Glutamatergic neuron (in vitro differentiated cells): ENCODE measurements at regions not wholly inside any gene's neighbourhood (a gene's known extent, or its start where the extent isn't known, plus 50 kb on each side); places are given as distances from the start of the nearest gene placed in this dataset.
"Not testable (repeated sequence)": the region's sequence is repeated elsewhere in the genome, so short reads cannot be mapped to it uniquely, and the experiment has no call there.

ENCODE experiments used
- DNase-seq: peaks from one replicate; pipeline ENCODE4 v3.0.0; 2022
- H3K27ac Mint-ChIP-seq: one replicate; pipeline ENCODE4 v1.8.0; 2020; ENCODE audit warnings: mild to moderate bottlenecking, mixed read lengths, inconsistent platforms; ENCODE audit not compliant: unreplicated experiment
- H3K27me3 Mint-ChIP-seq: one replicate; pipeline ENCODE4 v1.8.0; 2020; ENCODE audit warnings: mild to moderate bottlenecking, moderate library complexity, mixed read lengths, inconsistent platforms; ENCODE audit not compliant: unreplicated experiment
- H3K36me3 Mint-ChIP-seq: one replicate; pipeline ENCODE4 v1.8.0; 2020; ENCODE audit warnings: mild to moderate bottlenecking, mixed read lengths, inconsistent platforms; ENCODE audit not compliant: unreplicated experiment
- H3K4me1 Mint-ChIP-seq: one replicate; pipeline ENCODE4 v1.8.0; 2020; ENCODE audit warnings: mild to moderate bottlenecking, low read depth, mixed read lengths, inconsistent platforms; ENCODE audit not compliant: unreplicated experiment
- H3K4me3 Mint-ChIP-seq: one replicate; pipeline ENCODE4 v1.8.0; 2020; ENCODE audit warnings: mild to moderate bottlenecking, mixed read lengths, inconsistent platforms; ENCODE audit not compliant: unreplicated experiment
- H3K9me3 Mint-ChIP-seq: one replicate; pipeline ENCODE4 v1.8.0; 2020; ENCODE audit warnings: mild to moderate bottlenecking, moderate library complexity, mixed read lengths, inconsistent platforms; ENCODE audit not compliant: unreplicated experiment

GRCh38 chr2:91765018-91765754 lies 3073.7 kb downstream of the RPIA start:
- H3K36me3 Mint-ChIP-seq, H3K27me3 Mint-ChIP-seq, H3K4me1 Mint-ChIP-seq, H3K27ac Mint-ChIP-seq, H3K9me3 Mint-ChIP-seq, DNase-seq, H3K4me3 Mint-ChIP-seq: not testable (repeated sequence)

DNA sequence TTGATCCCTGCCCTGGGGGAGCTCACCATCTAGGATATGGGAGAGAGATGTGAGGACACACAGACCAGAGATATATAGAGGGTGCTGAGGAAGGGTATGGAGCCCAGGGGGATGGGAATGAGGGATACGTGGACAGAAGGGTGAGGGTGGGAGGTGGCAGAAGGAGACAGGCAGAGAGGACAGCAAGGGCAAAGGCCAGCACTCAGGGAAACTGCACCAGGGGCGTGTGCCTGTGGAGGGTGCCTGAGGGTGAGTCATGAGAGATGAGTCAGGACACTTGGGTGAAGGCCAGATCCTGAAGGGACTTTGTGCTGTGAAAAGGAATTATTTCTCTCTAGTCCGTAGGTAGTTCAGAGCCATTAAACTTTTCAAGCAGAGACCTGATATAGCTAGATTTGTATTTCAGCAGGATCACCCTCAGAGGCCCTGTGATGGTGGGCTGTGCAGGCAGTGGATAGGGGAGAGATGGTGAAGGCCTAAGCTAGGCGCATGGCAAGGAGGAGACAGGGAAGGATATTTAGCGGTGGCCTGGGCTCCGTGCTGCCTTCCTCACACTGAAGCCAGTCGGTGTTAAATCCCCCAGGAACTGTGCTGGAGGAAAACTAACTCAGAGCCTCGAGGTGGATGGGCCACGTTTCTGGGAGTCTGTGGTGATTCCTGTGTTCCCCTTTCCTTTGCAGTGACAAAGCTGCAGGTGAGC lies 3075.0 kb downstream of the RPIA start:
- H3K27ac Mint-ChIP-seq, H3K4me3 Mint-ChIP-seq, H3K4me1 Mint-ChIP-seq, H3K9me3 Mint-ChIP-seq, H3K27me3 Mint-ChIP-seq, H3K36me3 Mint-ChIP-seq, DNase-seq: not testable (repeated sequence)

- H3K4me1 Mint-ChIP-seq, H3K27ac Mint-ChIP-seq, H3K4me3 Mint-ChIP-seq, H3K27me3 Mint-ChIP-seq, H3K9me3 Mint-ChIP-seq, DNase-seq, H3K36me3 Mint-ChIP-seq: not testable (repeated sequence)
Measured at GRCh38 chr2:91768301-91768700, 3076.8 kb downstream of the RPIA start.

GRCh38 chr2:91768997-91769396 lies 3077.5 kb downstream of the RPIA start:
- not testable (repeated sequence) for H3K9me3 Mint-ChIP-seq, H3K27me3 Mint-ChIP-seq, H3K36me3 Mint-ChIP-seq, H3K27ac Mint-ChIP-seq, H3K4me3 Mint-ChIP-seq, DNase-seq, H3K4me1 Mint-ChIP-seq

GRCh38 chr2:91770046-91770575 lies 3078.6 kb downstream of the RPIA start:
- not testable (repeated sequence) for H3K36me3 Mint-ChIP-seq, H3K27ac Mint-ChIP-seq, DNase-seq, H3K4me1 Mint-ChIP-seq, H3K4me3 Mint-ChIP-seq, H3K27me3 Mint-ChIP-seq, H3K9me3 Mint-ChIP-seq

DNA sequence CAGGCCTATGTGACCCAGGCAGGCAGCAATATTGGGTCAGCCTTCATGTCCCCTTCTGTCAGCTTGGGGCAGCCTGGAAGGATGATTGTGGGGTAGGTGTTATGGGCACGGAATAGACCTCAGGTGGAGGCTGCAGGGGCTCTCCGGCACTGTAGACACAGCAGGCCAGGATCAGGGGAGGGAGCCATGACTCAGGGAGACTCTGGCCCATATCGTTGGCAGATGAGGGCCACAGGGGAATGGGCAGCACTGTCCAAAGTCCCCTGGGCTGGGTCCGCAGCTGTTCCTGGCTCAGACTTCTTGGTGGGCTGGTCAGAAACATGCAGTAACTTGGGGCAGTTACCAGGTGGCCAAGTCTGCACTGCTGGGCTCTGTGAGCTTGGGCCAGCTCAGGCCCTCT lies 3080.1 kb downstream of the RPIA start:
- not testable (repeated sequence) for H3K4me1 Mint-ChIP-seq, DNase-seq, H3K9me3 Mint-ChIP-seq, H3K36me3 Mint-ChIP-seq, H3K27ac Mint-ChIP-seq, H3K4me3 Mint-ChIP-seq, H3K27me3 Mint-ChIP-seq

GRCh38 chr2:91772240-91772937 lies 3080.9 kb downstream of the RPIA start:
- not testable (repeated sequence) for H3K36me3 Mint-ChIP-seq, H3K4me1 Mint-ChIP-seq, H3K4me3 Mint-ChIP-seq, DNase-seq, H3K9me3 Mint-ChIP-seq, H3K27me3 Mint-ChIP-seq, H3K27ac Mint-ChIP-seq

GRCh38 chr2:91773810-91774209 lies 3082.3 kb downstream of the RPIA start:
- not testable (repeated sequence) for H3K9me3 Mint-ChIP-seq, H3K4me3 Mint-ChIP-seq, DNase-seq, H3K36me3 Mint-ChIP-seq, H3K4me1 Mint-ChIP-seq, H3K27ac Mint-ChIP-seq, H3K27me3 Mint-ChIP-seq

DNA sequence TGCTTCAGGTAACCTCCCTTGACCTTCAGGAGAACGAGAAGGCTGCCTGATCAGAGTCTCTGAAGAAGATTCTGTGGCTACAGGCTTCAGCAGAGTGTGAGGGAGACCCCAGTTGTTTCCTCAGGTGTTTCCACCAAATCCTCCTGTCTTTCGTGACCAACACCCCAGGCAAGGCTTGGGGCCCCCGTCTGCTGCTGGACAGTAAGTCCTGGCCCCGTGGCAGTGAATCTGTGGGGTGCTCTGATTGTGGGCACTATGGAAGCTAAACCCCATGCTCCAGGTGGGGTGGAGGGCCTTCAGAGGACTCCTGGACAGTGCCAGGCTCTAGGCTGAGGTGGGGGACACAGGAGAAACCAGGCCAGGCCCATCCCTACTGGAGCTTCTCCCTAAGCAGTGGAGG lies 3083.7 kb downstream of the RPIA start:
- not testable (repeated sequence) for H3K4me3 Mint-ChIP-seq, DNase-seq, H3K27me3 Mint-ChIP-seq, H3K27ac Mint-ChIP-seq, H3K9me3 Mint-ChIP-seq, H3K36me3 Mint-ChIP-seq, H3K4me1 Mint-ChIP-seq

- not testable (repeated sequence) for H3K4me3 Mint-ChIP-seq, H3K36me3 Mint-ChIP-seq, H3K27me3 Mint-ChIP-seq, H3K4me1 Mint-ChIP-seq, H3K27ac Mint-ChIP-seq, DNase-seq, H3K9me3 Mint-ChIP-seq
Measured at GRCh38 chr2:91780324-91780723, 3088.9 kb downstream of the RPIA start.

- not testable (repeated sequence) for H3K27me3 Mint-ChIP-seq, H3K27ac Mint-ChIP-seq, H3K9me3 Mint-ChIP-seq, H3K4me1 Mint-ChIP-seq, H3K36me3 Mint-ChIP-seq, DNase-seq, H3K4me3 Mint-ChIP-seq
Measured at GRCh38 chr2:91809391-91809790, 3061.8 kb upstream of the TEKT4 start.
